Pulmonary artery endothelial cell (primary cell): ENCODE measurements at regions not wholly inside any gene's neighbourhood (a gene's known extent, or its start where the extent isn't known, plus 50 kb on each side); places are given as distances from the start of the nearest gene placed in this dataset.
"Not testable (repeated sequence)": the region's sequence is repeated elsewhere in the genome, so short reads cannot be mapped to it uniquely, and the experiment has no call there.

Experiments
- DNase-seq: peaks from one replicate; pipeline ENCODE4 v3.0.0-alpha.2; 2011; ENCODE audit warnings: low read depth, low spot score

DNA sequence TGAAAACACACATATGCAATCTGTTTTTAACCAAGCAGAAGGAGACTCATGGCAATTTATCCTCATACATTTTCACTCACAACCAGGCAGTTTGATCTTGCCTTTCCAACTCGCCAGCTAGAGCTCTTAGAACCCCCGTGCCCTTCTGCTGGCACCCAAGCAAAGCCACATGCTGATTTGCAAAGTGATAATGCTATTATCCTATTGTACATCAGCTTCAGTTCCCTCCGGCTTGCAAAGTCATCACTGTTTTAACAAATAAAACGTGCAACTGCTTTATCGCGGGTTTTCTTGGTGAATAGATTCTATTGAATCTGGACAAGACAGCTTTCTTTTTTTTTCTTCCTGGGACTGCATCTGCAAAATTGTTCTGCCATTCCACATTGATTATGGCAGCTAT is 314.6 kb downstream of the LNPK start:
- no peak for DNase-seq

GRCh38 chr2:175686002-175686401 is 316.1 kb downstream of the LNPK start:
- DNase-seq, result no peak

GRCh38 chr2:175684466-175684865 is 317.6 kb downstream of the LNPK start:
- no peak for DNase-seq

DNA sequence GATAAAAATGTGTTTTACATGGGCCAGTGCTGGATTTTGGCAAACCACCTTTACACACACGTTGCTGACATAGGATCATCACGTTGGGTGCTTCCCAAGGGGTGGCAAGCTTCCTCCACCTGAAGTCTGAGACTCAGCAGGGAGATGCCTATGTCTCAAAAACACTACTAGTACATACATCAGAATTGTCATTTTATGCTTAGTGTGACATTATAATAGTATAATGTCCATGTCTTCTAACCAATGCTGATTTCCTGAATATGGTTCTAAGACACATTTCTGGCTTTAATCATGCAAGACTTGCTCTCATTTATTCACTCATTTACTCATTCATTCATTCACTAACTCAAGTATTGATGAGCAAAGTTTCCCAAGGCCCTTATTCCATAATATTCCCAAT is 322.3 kb downstream of the LNPK start:
- no peak for DNase-seq

GRCh38 chr2:175679231-175679630 is 322.8 kb downstream of the LNPK start:
- DNase-seq, result no peak

DNA sequence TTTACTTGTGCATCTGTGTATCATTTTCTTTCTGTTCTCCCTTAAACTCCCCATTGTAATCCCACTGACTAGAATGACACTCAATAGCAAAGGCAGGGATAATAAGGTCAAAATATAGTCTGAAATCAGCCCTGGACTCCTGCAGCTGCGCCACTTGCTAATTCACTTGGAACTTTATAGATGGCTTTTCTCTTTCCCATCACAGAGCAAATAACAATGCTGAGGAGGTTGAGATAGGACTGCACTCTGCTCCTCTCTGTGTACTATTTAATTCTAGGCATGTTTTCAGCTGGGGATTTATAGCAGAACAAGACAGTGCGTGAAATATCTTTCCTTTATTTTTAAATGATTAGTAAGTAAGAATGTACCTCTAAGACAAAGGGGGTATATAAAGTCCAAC is 324.2 kb downstream of the LNPK start:
- no peak for DNase-seq

DNA sequence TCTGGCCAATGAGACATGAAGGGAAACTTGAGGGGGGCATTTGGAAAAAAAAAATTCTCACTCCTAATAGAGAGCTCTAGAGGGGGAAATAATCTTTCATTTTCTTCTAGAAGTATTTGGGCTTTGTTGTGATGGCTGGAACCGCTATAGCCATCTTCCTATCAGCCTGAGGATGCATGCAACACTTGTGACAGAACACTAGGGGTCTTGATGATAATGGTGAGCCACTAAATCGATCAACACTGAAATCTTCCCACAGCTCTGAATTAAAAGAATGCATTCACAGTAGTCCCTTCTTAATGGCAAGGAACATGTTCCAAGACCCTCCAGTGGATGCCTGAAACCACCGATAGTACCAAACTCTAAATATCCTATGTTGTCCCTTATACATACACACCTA is 325.3 kb downstream of the LNPK start:
- no peak for DNase-seq

DNA sequence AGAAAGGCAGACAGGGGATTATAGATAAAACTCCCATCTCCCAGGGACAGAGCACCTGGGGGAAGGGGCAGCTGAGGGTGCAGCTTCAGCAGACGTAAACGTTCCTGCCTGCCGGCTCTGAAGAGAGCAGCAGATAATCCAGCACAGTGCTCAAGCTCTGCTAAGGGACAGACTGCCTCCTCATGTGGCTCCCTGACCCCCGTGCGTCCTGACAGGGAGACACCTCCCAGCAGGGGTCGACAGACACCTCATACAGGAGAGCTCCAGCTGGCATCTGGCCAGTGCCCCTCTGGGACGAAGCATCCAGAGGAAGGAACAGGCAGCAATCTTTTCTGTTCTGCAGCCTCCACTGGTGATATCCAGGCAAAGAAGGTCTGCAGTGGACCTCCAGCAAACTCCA is 333.3 kb downstream of the LNPK start:
- not testable (repeated sequence) for DNase-seq

GRCh38 chr2:175662335-175662734 is 339.7 kb downstream of the LNPK start:
- DNase-seq, result no peak

DNA sequence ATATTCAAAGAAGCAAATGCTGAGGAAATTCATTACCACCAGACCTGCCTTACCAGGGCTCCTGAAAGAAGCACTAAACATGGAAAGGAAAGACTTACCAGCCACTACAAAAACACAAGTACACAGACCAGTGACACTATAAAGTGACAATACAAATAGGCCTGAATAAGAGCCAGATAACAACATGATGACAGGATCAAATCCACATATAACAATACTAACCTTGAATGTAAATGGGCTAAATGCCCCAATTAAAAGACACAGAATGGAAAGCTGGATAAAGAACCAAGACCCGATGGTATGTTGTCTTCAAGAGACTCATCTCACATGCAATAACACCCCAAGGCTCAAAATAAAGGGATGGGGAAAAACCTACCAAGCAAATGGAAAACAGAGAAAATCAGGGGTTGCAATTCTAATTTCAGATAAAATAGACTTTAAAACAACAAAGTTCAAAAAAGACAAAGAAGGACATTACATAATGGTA is 353.4 kb downstream of the LNPK start:
- DNase-seq, result no peak

- no peak for DNase-seq
Measured at GRCh38 chr2:175647058-175647457, 355.0 kb downstream of the LNPK start.

GRCh38 chr2:175640655-175641054 is 361.4 kb downstream of the LNPK start:
- no peak for DNase-seq

DNA sequence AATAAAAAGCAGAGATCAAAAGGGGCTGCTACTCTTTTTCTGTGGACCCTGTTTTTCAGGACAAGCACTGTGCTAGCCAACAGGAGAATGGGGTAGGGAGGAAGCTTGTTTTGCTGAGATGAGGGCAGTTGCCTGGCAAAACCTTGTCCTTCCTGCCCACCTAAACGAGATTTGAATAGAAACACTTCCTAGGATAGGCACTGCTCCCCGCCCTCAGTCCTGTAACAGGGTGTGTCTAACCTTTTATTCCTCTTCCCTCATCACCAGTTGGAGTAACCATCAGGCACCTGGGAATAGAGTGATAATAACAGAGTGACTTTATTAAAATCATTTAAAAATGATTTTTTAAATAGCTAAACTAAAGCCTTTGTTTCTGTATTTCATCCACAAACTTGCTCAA is 368.8 kb downstream of the LNPK start:
- no peak for DNase-seq

DNA sequence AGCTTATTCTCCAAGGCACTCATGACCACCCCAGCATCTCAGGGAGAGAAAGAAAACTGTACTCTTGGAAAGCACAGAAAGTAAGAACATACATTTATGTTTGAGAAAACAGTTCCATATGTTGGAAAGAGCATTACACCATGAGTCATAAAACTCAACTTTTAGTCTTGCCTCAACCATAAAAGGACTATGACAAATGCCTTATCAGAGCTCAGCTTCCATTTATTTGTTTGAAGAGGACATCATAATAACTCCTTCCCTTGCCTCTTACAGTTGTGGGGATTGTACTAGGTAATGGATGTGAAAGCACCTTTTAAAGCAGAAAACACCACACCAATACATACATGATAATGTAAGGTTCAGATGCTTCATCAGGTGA is 370.8 kb downstream of the LNPK start:
- DNase-seq, result no peak

DNA sequence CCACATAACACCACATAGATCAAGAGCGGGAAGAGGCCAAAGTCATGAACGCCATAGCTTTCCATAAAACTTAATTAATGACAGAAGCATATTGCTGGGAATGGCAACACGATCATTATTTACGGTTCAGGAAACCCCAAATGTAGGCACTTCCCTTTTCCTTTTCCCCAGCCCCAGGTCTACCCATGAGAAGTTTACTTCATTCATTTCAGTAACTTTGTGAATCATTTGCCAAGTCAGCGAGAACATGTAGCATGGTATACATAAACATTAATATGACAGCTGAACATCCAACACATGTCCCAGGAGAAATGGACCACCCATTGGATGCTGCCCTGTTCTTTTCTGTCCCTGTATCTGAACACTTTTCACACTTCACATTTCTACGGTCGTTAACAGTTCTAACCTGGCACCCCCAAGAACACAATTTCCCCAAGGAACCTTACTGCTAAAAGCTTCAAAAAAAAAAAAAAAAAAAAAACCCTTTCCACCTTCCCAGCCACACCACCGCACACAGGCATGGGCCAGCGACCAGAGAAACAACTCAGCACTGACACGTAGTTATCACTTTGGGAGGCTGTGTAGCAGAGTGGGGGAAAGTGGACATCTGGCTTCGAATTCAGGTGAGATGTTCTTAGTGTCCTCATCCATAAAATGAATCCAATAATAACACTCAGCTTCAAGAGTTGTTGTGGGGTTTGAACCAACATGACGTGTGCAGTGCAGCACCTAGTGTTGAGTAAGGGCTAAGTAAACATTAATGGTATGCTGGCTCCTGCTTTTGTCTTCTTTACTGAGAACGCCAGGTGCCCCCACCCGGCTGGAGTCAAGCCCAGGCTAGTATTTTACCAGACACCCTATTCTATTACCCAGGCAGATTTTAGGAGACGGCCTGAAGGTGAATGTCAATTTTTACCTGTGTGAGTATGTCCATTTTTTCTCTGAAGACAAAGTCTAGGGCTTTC is 371.5 kb downstream of the LNPK start:
- no peak for DNase-seq

DNA sequence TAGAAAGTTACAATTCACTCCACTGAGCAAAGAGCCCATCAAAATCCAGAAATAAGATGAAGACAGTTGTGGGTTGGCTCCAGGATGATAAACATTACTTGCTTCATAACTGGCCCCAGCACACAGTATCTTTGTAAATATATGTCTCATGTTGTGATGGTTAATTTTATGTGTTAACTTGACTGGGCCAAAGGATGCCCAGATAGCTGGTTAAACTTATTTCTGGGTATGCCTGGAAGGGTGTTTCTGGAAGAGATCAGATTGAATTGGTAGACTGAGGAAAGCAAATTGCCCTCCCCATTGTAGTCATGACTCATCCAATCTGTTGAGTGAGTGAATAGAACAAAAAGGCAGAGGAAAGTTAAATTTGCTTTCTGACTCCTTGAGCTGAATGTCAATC is 373.8 kb downstream of the LNPK start:
- no peak for DNase-seq

- no peak for DNase-seq
Measured at GRCh38 chr2:175627405-175627804, 374.7 kb downstream of the LNPK start.

DNA sequence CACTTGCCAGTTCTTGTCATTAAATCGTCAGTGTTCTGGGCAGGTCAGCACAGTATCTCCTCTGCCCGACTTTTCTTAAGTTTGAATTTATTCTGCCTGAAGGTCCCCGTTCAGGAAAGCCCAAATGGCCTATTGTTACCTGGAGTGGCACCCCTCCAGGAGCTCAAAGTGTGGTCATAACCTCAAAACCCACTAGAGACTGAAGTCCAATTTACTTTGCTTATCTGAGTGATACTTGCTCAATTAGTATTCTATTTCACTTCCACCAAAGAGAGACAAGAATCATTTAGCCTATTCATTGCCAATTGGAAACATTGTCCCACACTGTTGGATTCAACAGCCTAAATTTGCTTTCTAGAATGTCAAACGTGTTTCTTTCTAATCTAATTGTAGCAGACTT is 375.3 kb downstream of the LNPK start:
- no peak for DNase-seq

GRCh38 chr2:175624785-175625184 is 377.3 kb downstream of the LNPK start:
- DNase-seq, result no peak

DNA sequence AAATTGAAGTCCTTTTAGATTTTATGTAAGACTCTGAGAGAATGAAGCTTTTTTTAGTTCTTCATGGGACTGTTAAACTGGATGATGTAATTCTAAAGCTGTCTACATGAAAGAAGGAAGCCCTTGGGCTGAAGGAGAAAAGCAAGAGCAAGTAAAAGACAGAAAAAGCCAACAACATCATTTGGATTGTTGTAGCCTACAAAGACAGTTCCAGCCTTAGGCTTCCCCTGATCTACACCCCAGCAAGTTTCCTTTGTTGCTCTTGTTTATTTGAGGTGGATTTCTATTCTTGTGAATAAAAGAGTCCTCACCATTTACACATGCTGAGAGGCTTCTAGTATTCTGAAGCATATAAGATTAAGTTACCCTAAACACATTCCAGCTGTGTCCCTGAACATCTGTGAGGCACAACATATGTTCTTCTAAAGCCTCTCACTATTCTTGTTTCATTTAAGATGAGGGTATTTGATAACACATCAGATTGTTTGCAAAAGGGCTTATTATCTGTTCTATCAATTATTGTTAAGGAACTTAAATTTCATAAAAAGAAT is 377.8 kb downstream of the LNPK start:
- no peak for DNase-seq

- no peak for DNase-seq
Measured at GRCh38 chr2:175621821-175622220, 380.2 kb downstream of the LNPK start.

DNA sequence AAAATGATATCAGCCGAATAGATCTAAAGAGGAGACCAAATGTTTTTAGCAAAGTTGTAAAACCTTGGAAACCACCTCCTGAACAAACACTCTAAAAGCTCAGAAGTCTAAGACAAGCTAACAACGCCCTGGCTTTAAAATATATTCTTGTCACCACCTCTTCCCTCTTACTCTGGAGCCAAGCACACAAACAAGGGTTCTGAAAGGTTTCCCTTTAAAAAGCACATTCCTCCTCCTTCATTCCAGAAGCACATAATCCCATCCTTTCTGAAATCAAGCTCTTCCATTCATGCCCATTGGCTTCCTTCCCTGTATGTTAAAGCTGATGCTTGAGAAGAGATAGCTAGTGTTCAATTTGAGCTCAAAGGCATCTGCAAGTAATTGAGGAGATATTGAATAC is 382.0 kb downstream of the LNPK start:
- no peak for DNase-seq
